Uterus (tissue), 2 donors: ENCODE measurements at regions not wholly inside any gene's neighbourhood (a gene's known extent, or its start where the extent isn't known, plus 50 kb on each side); places are given as distances from the start of the nearest gene placed in this dataset.

ENCODE experiments used
- CTCF ChIP-seq, 4 experiments: fragments of 200-600 bp in 2 of 4; fragments of 450-650 bp in 2 of 4; sonication (generic) in 2 of 4; IDR thresholded peaks; one replicate each; pipeline ENCODE4 v1.5.1; 2016 to 2019; ENCODE audit warnings: antibody characterized with exemption in 4 of 4, mild to moderate bottlenecking in 2 of 4, moderate library complexity in 1 of 4
- POLR2A ChIP-seq, 2 donors: fragments of 450-650 bp; IDR thresholded peaks; one replicate each; pipeline ENCODE4 v1.6.1; 2016; ENCODE audit warnings: antibody characterized with exemption in 2 of 2, mild to moderate bottlenecking in 1 of 2, moderate library complexity in 1 of 2

GRCh38 chr14:26926585-26926984 is 328.8 kb upstream of the NOVA1 start:
- TF ChIP-seq CTCF (IDR thresholded peaks at IDR 0.05) (no peak), POLR2A (IDR thresholded peaks at IDR 0.05) (no peak)
